Cerebellar cortex (tissue), 1 donor: ENCODE measurements at regions not wholly inside any gene's neighbourhood (a gene's known extent, or its start where the extent isn't known, plus 50 kb on each side); places are given as distances from the start of the nearest gene placed in this dataset.
"Not testable (repeated sequence)": the region's sequence is repeated elsewhere in the genome, so short reads cannot be mapped to it uniquely, and the experiment has no call there.

Experiments
- DNase-seq: peaks from one replicate; pipeline ENCODE4 v3.0.0-alpha.2; 2015; ENCODE audit warnings: low spot score

- DNase-seq: not testable (repeated sequence)
Measured at GRCh38 chr20:57971583-57971982, 256.9 kb downstream of the ANKRD60 start.

GRCh38 chr20:57970856-57971255 is 257.6 kb downstream of the ANKRD60 start:
- DNase-seq: no peak

- DNase-seq: no peak
Measured at GRCh38 chr20:57970116-57970515, 258.3 kb downstream of the ANKRD60 start.

GRCh38 chr20:57968120-57968519 is 258.3 kb upstream of the PMEPA1 start:
- DNase-seq: no peak

GRCh38 chr20:57967364-57967763 is 257.5 kb upstream of the PMEPA1 start:
- DNase-seq: no peak

DNA sequence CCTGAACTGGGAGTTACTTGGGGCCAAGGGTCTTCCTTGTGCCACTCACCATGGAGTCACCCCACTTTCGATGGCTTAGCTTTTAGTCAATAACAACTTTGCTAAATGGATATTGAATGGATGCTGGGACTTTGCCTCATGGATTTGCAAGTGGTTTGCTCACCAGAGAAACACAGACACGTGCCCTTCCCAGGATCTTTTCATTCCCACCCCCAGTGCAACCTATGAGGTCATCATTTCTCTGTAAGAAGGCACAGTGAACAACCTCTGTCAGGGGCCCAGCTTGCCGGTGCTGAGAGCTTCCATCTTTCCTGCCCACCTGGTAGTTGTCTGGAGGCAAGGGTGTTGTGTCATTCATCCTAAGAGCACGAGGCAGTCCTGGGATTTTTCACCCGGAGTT is 256.8 kb upstream of the PMEPA1 start:
- DNase-seq: no peak

DNA sequence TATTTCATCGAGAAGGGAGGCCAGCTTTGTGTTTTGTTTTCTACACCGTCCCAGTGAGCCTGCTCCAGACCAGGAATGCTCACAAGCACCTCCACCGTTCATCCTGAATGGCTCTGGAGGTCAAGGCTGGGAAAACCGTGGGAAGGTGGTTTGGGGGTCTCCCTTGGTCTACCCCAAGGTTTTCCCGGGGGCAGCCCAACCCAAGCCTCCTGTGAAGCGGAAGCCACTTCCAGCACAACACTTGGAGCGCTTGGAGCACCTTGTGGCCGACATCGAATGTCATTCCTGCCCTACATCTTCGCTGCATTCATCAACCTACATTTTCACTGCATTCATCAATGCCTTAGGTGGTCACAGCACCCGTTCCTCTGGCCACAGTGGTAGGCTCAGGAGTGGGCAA is 255.6 kb upstream of the PMEPA1 start:
- no peak for DNase-seq

DNA sequence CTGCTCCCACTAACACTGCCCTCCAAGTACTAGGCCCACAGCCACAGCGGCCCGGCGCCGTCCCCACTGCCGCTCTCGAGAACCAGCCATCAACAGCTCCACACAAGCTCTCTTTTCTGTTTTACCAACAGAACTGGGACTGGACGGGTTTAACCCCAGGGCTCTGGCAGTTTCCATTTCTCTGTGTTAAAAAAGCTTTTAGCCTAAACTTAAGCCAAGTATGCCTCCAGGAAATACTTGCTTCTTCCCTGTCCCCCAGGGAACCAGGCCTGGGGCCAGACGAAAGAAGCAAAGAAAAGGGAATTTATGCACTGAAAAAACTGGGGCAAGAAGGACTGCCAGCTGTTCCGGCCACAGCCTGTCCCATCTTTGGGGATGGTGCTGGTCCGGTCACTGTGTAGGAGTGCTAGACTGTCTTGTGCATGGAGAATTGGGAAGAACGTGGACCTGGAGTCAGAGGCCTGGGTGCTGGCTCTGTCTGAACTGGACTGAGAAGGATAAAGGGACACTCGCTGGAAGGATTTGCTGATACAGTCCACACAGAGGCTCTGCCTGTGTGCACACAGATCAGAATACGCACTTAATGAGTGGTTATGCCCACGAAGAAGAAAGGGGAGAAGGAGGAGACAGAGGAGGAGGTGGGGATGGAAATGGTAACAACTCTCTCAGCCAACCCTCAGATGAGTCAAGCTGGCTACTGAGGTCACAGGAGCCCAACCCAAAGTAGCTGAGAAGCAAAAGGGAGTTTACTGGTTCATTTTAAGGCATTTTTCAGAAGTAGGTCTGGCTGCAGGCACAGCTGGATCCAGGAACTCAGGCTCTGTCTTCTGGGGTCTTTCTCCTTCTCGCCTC is 254.4 kb upstream of the PMEPA1 start:
- peak; percentile 20 for DNase-seq

DNA sequence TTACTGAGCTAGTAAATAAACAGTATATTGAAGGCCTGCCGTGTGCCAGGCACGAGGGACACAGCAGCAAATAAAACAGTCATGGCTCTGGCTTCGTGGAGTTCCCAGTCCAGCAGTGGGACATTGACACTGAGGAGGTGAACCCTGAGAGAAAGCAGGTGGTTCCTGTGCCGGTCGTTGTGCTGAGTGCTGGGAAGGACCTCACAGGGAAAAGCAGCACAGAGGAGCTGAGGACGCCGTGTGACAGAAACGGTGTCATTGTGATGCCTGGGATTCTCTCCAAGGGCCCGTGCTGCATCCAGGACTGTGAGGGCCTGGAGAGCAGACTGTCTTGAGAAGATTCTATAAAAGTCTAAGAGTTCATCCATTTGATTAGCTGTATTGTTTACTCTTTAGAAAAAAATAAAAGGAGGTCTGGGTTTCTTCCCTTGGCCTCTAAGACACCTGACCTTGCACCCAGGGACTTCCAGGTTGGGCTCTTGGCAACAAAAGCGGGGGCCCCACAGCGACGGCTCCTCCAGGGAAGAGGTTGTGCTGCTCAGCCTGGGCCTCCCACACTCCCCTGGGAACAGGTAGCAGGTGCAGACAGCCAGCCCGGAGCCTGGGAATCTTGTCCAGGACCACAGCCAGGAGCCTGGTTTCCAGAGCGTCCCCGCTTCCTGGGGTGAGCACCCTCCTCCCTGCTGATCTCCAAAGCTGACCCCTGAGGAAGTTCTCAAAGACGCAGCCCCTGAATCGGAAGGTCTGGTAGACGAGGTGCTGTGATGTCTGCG is 251.2 kb upstream of the PMEPA1 start:
- DNase-seq: no peak

DNA sequence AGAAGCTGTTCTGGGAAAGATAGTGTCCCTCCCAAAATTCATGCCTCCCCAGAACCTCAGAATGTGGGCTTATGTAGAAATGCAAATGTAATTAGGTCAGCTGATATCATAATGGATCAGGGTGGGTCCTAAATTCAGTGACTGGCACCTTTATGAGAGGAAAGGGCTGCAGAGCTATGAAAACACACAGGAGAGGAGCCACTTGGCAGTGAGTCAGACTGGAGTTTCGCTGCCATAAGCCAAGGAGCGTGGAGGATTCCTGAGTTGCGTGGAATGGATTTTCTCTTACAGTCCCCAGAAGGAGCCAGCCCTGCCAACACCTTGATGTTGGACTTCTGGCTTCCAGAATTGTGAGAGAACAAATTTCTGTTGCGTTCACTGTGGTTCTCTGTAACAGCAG is 249.8 kb upstream of the PMEPA1 start:
- DNase-seq: no peak

- peak; percentile 8 for DNase-seq
Measured at GRCh38 chr20:57959018-57959417, 249.2 kb upstream of the PMEPA1 start.

- DNase-seq: no peak
Measured at GRCh38 chr20:57958050-57958420, 248.2 kb upstream of the PMEPA1 start.

DNA sequence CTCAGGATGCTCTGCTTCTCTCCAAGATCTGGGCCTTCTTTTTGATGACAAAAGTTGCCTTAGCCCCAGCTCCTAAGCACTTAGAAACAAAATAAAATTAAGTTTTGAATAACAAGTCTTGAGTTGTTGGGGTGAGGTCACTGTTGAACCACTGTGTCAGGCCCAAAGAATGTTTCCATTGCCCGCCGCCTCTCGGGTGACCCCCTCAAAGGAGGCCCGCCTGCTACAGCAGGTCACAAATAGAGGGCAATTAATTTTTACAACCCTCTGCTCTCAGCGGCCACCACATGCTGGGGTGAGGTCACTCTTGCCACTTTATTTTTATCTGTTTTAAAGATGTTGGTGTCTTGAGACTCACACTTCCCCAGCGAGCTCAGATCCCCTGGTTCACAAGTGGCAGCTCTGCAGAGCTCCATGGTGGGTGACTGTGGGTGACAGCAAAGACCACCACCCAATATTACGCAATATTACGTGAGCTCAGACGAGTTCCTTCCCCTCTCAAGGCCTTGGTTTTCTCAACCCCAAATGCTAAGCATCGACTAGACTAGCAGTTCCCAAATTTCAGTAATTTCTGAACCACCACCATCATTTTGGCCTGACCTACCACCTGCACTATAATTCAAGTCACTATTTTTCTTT is 247.7 kb upstream of the PMEPA1 start:
- DNase-seq: no peak

GRCh38 chr20:57953638-57954037 is 243.8 kb upstream of the PMEPA1 start:
- DNase-seq: no peak

- DNase-seq: no peak
Measured at GRCh38 chr20:57952136-57952535, 242.3 kb upstream of the PMEPA1 start.

GRCh38 chr20:57951549-57951948 is 241.7 kb upstream of the PMEPA1 start:
- no peak for DNase-seq

DNA sequence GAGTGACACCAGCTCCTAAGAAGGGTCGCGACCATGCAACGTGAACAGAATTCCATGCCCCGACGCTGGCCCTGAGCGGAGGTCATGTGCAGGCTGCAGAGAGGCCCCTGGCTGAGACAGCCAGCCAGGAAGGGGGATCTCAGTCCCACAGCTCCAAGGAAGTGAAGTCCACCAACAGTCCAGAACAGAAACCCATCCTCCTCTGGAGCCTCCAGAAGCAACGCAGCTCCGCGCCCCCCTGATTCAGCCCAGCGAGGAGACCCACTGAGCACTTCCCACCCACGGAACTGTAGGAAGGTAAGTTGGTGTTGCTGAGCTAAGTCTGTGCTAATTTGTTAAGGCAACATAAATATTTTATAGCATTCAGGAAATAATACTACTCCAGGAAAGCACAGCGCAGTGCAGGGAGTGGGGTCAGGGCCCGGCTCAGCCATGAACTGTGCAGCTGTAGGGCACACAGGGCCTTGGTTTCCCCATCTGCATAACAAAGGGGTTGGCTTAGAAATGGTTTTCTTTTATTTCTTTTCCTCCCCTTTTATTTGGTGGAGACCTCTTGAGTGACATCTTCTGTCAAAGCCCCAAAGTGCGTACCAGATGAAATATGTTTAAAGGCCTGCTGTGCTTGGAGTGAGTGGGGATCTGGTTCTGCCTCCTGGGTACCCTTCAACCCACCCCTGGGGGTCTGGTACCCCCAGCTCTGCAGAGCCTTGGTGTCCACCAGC is 241.1 kb upstream of the PMEPA1 start:
- DNase-seq: no peak

DNA sequence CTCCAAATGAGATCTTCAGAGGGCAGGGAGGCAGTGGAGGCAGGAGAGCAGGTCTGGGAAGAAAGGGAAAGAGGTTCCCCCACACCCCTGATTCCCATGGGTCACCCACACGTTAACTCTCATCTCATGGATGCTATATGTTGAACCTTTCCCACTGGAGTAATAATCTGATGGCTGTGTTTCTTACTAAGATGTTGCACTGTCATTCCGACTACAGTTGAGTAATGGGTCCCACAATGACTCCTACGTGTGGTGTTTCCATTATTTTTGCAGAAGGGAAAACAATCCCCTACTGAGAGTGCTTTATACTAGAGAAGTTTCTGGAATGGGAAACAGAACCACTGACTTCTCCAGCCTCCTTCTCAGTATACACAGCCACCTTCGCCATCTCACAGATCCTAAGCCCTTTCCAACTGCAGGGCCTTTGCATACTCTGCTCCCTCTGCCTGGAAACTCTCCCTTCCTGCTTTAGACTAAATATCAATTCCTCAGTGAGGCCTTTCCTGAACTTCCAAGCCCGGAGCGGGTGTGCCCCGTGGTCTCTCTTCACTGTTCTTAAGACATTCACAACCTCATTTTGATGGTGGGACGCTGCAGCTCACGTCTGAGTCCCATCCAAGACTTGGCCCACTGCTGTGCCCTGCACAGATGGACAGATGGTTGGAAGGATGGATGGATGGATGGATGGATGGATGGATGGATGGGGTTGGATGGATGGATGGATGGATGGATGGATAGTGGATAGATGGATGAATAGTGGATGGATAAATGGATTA is 238.6 kb upstream of the PMEPA1 start:
- DNase-seq: no peak

- no peak for DNase-seq
Measured at GRCh38 chr20:57947421-57948179, 237.8 kb upstream of the PMEPA1 start.

DNA sequence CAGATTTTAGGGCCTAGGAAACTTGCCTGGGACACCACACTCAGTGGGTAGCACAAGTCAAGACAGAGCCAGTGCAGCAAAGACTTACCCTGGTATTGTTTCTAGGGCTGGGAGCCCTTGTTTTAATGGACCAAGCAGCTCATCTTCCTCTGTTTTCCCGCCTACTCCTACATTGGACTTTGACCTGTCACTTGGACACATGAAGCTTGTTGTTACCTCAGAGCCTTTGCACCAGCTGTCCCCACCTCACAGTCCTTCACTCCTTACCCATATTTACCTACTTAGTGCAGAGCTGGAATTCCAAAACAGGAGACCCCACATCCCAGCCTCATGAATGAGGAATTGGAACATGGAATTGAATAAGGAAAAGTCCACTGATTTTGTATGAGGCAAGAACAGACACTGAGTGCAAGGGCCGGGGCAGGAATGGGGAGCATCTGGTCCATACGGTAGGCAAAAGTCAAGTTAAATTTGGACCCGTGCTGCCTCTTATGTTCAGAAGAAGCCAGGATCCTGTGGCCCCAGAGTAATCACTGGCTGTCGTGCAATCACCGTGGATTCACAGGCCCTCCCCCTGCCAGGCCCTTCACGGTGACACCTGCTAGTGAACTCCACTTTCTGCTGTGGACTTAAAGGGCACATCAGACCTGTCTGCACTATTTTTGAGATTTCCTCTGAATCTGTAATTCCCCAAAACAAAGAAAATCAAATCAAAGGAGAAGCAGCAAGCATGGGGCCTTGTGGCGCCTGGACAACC is 236.9 kb upstream of the PMEPA1 start:
- DNase-seq: no peak
